Tibial artery (tissue), 4 donors: ENCODE measurements at regions not wholly inside any gene's neighbourhood (a gene's known extent, or its start where the extent isn't known, plus 50 kb on each side); places are given as distances from the start of the nearest gene placed in this dataset.

ENCODE experiments used
- DNase-seq, 2 donors: peaks; one replicate each; pipeline ENCODE4 v3.0.0-alpha.2; 2019
- H3K27ac ChIP-seq, 2 donors: fragments of 200-600 bp; sonication (generic) in 1 of 2; 1 replicate in 1 of 2; 2 replicates in 1 of 2; pipeline ENCODE4 v1.5.1; 2018 to 2019; ENCODE audit warnings: mild to moderate bottlenecking in 1 of 2
- H3K27me3 ChIP-seq, 2 donors: fragments of 200-600 bp; sonication (generic) in 1 of 2; one replicate each; pipeline versions ENCODE4 v1.5.1 to v1.6.0; 2016 to 2019
- H3K36me3 ChIP-seq, 3 donors: fragments of 200-600 bp; sonication (generic) in 2 of 3; one replicate each; pipeline ENCODE4 v1.5.1; 2016 to 2019; ENCODE audit warnings: mild to moderate bottlenecking in 2 of 3
- H3K4me1 ChIP-seq, 4 donors: fragments of 200-600 bp; sonication (generic) in 2 of 4; 1 replicate in 3 of 4; 2 replicates in 1 of 4; pipeline ENCODE4 v1.5.1; 2016 to 2019
- H3K4me3 ChIP-seq, 2 donors: fragments of 200-600 bp; sonication (generic) in 1 of 2; 1 replicate in 1 of 2; 2 replicates in 1 of 2; pipeline ENCODE4 v1.5.1; 2018 to 2019; ENCODE audit warnings: mild to moderate bottlenecking in 2 of 2
- H3K9me3 ChIP-seq, 3 donors: fragments of 200-600 bp; sonication (generic) in 1 of 3; one replicate each; pipeline ENCODE4 v1.5.1; 2016 to 2019
- CTCF ChIP-seq, 2 experiments: fragments of 200-600 bp in 1 of 2; fragments of 450-650 bp in 1 of 2; IDR thresholded peaks; one replicate each; pipeline ENCODE4 v1.5.1; 2017 to 2019; ENCODE audit warnings: antibody characterized with exemption in 2 of 2, mild to moderate bottlenecking in 1 of 2, moderate library complexity in 1 of 2
- intact Hi-C: fragments of 100-400 bp; cut with DNase I; formaldehyde crosslinking; loops from one replicate; pipeline ENCODE4 v1.15.0; 2023; ENCODE audit warnings: low total_unique reads

- Histone ChIP-seq H3K27me3 (no peaks in the 10 kb centered on the region), H3K4me1 (no peaks in the 10 kb centered on the region), H3K36me3 (no peaks in the 10 kb centered on the region), H3K9me3 (no peaks in the 10 kb centered on the region), H3K27ac (no peak overlapping the region), H3K4me3 (no peak overlapping the region)
- DNase-seq = no peak
- no peak for TF ChIP-seq CTCF (IDR thresholded peaks at IDR 0.05)
- intact Hi-C loops = no loop called here
Measured at GRCh38 chr20:22861231-22861980, 173.7 kb upstream of the SSTR4 start.

- intact Hi-C loops = no loop called here
- H3K4me3 ChIP-seq = no peak overlapping the region
- no peak for TF ChIP-seq CTCF (IDR thresholded peaks at IDR 0.05)
- H3K9me3 ChIP-seq = no peaks in the 10 kb centered on the region
- no peaks in the 10 kb centered on the region for H3K36me3 ChIP-seq
- no peaks in the 10 kb centered on the region for H3K27me3 ChIP-seq
- DNase-seq = no peak
- H3K27ac ChIP-seq = no peak overlapping the region
- no peaks in the 10 kb centered on the region for H3K4me1 ChIP-seq
Measured at GRCh38 chr20:22861990-22862389, 173.1 kb upstream of the SSTR4 start.

- no peak for TF ChIP-seq CTCF (IDR thresholded peaks at IDR 0.05)
- no peaks in the 10 kb centered on the region for H3K9me3 ChIP-seq
- no peak for DNase-seq
- no peaks in the 10 kb centered on the region for H3K4me1 ChIP-seq
- H3K4me3 ChIP-seq = no peak overlapping the region
- no peaks in the 10 kb centered on the region for H3K36me3 ChIP-seq
- no peak overlapping the region for H3K27ac ChIP-seq
- intact Hi-C loops = no loop called here
- H3K27me3 ChIP-seq = no peaks in the 10 kb centered on the region
Measured at GRCh38 chr20:22862671-22863230, 172.4 kb upstream of the SSTR4 start.

GRCh38 chr20:22863826-22864225 is 171.3 kb upstream of the SSTR4 start:
- no peak for TF ChIP-seq CTCF (IDR thresholded peaks at IDR 0.05)
- H3K27ac ChIP-seq = no peak overlapping the region
- no peaks in the 10 kb centered on the region for H3K4me1 ChIP-seq
- H3K36me3 ChIP-seq = no peaks in the 10 kb centered on the region
- H3K4me3 ChIP-seq = no peak overlapping the region
- intact Hi-C loops = no loop called here
- H3K27me3 ChIP-seq = no peaks in the 10 kb centered on the region
- DNase-seq = no peak
- H3K9me3 ChIP-seq = peaks cover 0 to 5% (median 0%) of the 10 kb centered on the region in 3 donors

- peaks cover 0 to 6% (median 0%) of the 10 kb centered on the region in 3 donors for H3K9me3 ChIP-seq
- DNase-seq = no peak
- intact Hi-C loops = no loop called here
- TF ChIP-seq CTCF (IDR thresholded peaks at IDR 0.05) = no peak
- H3K27ac ChIP-seq = no peak overlapping the region
- no peaks in the 10 kb centered on the region for H3K27me3 ChIP-seq
- H3K4me3 ChIP-seq = no peak overlapping the region
- no peaks in the 10 kb centered on the region for H3K4me1 ChIP-seq
- H3K36me3 ChIP-seq = no peaks in the 10 kb centered on the region
Measured at GRCh38 chr20:22866812-22867341, 168.2 kb upstream of the SSTR4 start.
